Activated B cell treated with CpG ODN at 0.5 μM for 24 hours (primary cell): ENCODE measurements at regions not wholly inside any gene's neighbourhood (a gene's known extent, or its start where the extent isn't known, plus 50 kb on each side); places are given as distances from the start of the nearest gene placed in this dataset.
A peak's percentile ranks its signal among the peaks of the same experiment; 100 is the strongest.

ENCODE experiments used
- ATAC-seq: fragments of 200-7000 bp; cut with Tn5 transposase; one replicate; pipeline ENCODE4 v1.10.0; 2021; ENCODE audit warnings: low read depth, mild to moderate bottlenecking, moderate library complexity
- CTCF ChIA-PET: fragments of 350-600 bp; sonication (Branson Sonifier 250); formaldehyde crosslinking; loops from one replicate; lab custom pipeline; 2021; ENCODE audit warnings: antibody characterized with exemption; lab: Charles Lee
- POLR2A ChIA-PET: fragments of 350-600 bp; sonication (Branson Sonifier 250); formaldehyde crosslinking; loops from one replicate; lab custom pipeline; 2021; ENCODE audit warnings: antibody characterized with exemption; lab: Charles Lee
- DNase-seq: peaks from one replicate; pipeline ENCODE4 v3.0.0; 2022
- H3K27ac Mint-ChIP-seq: one replicate; pipeline ENCODE4 v1.8.0; 2020; ENCODE audit warnings: mixed read lengths
- H3K27me3 Mint-ChIP-seq: one replicate; pipeline ENCODE4 v1.8.0; 2021; ENCODE audit warnings: mixed read lengths
- H3K36me3 Mint-ChIP-seq: one replicate; pipeline ENCODE4 v1.8.0; 2021; ENCODE audit warnings: low read depth, mixed read lengths
- H3K4me1 Mint-ChIP-seq: one replicate; pipeline ENCODE4 v1.8.0; 2021; ENCODE audit warnings: mixed read lengths
- H3K4me3 Mint-ChIP-seq: one replicate; pipeline ENCODE4 v1.8.0; 2020; ENCODE audit warnings: mild to moderate bottlenecking, mixed read lengths
- H3K9me3 Mint-ChIP-seq: one replicate; pipeline ENCODE4 v1.8.0; 2020; ENCODE audit warnings: mixed read lengths
- CTCF ChIP-seq: fragments of 200-600 bp; IDR thresholded peaks from one replicate; pipeline ENCODE4 v1.8.0; 2022; ENCODE audit warnings: antibody characterized with exemption, mild to moderate bottlenecking
- intact Hi-C: fragments of 100-400 bp; cut with micrococcal nuclease; formaldehyde crosslinking; loops from one replicate; pipeline ENCODE4 v1.15.1; 2024

- no peak for ATAC-seq
- H3K27ac Mint-ChIP-seq = no peak overlapping the region
- H3K4me1 Mint-ChIP-seq = peaks cover 3% of the 10 kb centered on the region
- no peak for TF ChIP-seq CTCF
- no peak overlapping the region for H3K4me3 Mint-ChIP-seq
- no peak for DNase-seq
- intact Hi-C loops = no loop called here
- CTCF ChIA-PET = no interaction called here
- H3K36me3 Mint-ChIP-seq = no peaks in the 10 kb centered on the region
- POLR2A ChIA-PET = no interaction called here
- peaks cover 10% of the 10 kb centered on the region for H3K27me3 Mint-ChIP-seq
- no peaks in the 10 kb centered on the region for H3K9me3 Mint-ChIP-seq
Measured at GRCh38 chr7:134561-135256, 57.7 kb upstream of the FAM20C start.

DNA sequence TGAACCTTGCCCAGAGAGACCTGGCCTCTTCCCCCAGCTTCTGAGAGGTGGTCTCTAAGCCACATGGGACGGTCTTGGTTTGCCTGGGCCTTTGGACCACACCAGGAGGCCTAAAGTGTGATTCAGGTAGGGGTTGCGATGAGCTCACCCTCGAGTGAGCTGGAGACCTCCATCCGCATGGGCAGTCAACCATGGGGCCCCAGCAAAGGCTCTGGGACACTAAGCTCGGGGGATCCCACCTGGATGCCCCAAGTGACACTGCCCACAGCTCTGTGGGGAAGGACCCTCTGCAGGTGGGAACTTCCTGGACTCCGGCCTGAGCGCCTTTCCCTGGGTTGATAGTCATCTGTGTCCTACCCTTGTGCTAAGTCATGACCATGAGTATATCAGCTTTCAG is 57.1 kb upstream of the FAM20C start:
- intact Hi-C loops = no loop called here
- ChIA-PET CTCF (no interaction called here), POLR2A (no interaction called here)
- no peaks in the 10 kb centered on the region for H3K36me3 Mint-ChIP-seq
- H3K27ac Mint-ChIP-seq = no peak overlapping the region
- TF ChIP-seq CTCF = no peak
- no peak for DNase-seq
- H3K27me3 Mint-ChIP-seq = peaks cover 10% of the 10 kb centered on the region
- no peak for ATAC-seq
- no peak overlapping the region for H3K4me3 Mint-ChIP-seq
- no peaks in the 10 kb centered on the region for H3K9me3 Mint-ChIP-seq
- H3K4me1 Mint-ChIP-seq = no peaks in the 10 kb centered on the region

GRCh38 chr7:135731-136645 is 56.4 kb upstream of the FAM20C start:
- ChIA-PET CTCF (no interaction called here), POLR2A (no interaction called here)
- Mint-ChIP-seq H3K36me3 (no peaks in the 10 kb centered on the region), H3K4me1 (no peaks in the 10 kb centered on the region), H3K4me3 (no peak overlapping the region), H3K9me3 (no peaks in the 10 kb centered on the region), H3K27ac (no peak overlapping the region), H3K27me3 (peaks cover 10% of the 10 kb centered on the region)
- ATAC-seq = no peak
- no peak for DNase-seq
- intact Hi-C loops = no loop called here
- no peak for TF ChIP-seq CTCF

DNA sequence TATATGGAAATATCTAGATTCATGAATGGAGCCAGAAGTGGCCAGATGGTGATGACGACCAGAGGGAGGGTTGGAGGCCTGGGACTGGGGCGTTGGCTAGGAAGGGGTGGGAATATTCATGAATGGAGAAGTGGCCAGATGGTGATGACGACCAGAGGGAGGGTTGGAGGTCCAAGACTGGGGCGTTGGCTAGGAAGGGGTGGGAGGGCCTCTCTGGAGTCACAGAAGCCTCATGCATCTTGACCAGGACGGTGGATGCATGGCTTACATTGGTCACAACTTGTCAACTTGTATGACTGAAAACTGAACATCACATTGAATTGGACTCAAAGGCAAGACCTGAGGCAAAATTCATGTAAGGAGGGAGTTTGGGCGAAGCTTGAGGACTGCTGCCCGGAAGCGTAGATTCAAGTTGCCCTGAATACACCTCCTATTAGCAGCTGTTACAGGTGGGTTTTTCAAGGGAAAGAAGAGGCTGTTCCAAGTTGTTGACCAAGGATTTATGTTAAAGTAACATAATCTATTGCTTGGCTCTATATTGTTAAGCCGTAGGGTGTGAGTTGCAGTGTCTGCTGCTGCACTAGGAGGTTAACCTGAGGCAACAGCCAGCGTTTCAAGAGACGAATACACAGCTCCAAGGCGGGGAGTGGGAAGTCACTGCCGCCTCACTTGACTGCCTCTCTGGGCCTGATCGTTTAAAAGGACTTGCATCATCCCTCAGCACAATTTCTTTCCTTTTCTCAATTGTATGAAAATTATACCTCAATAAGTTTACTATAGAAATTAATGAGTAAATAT is 55.1 kb upstream of the FAM20C start:
- CTCF ChIA-PET = no interaction called here
- intact Hi-C loops = no loop called here
- peaks cover 10% of the 10 kb centered on the region for H3K27me3 Mint-ChIP-seq
- no peak overlapping the region for H3K27ac Mint-ChIP-seq
- no peaks in the 10 kb centered on the region for H3K9me3 Mint-ChIP-seq
- no peak for TF ChIP-seq CTCF
- DNase-seq (peak; percentile 4), ATAC-seq (no peak)
- H3K36me3 Mint-ChIP-seq = no peaks in the 10 kb centered on the region
- POLR2A ChIA-PET = no interaction called here
- no peak overlapping the region for H3K4me3 Mint-ChIP-seq
- H3K4me1 Mint-ChIP-seq = no peaks in the 10 kb centered on the region

GRCh38 chr7:139131-139530 is 53.2 kb upstream of the FAM20C start:
- ChIA-PET CTCF (no interaction called here), POLR2A (no interaction called here)
- Mint-ChIP-seq H3K4me1 (peaks cover 6% of the 10 kb centered on the region), H3K4me3 (no peak overlapping the region), H3K27ac (no peak overlapping the region), H3K27me3 (peaks cover 8% of the 10 kb centered on the region), H3K36me3 (no peaks in the 10 kb centered on the region), H3K9me3 (no peaks in the 10 kb centered on the region)
- TF ChIP-seq CTCF = no peak
- ATAC-seq (no peak), DNase-seq (peak; percentile 9)
- intact Hi-C loops = no loop called here
